ENCODE measurements at regions not wholly inside any gene's neighbourhood (a gene's known extent, or its start where the extent isn't known, plus 50 kb on each side); places are given as distances from the start of the nearest gene placed in this dataset.

DNA sequence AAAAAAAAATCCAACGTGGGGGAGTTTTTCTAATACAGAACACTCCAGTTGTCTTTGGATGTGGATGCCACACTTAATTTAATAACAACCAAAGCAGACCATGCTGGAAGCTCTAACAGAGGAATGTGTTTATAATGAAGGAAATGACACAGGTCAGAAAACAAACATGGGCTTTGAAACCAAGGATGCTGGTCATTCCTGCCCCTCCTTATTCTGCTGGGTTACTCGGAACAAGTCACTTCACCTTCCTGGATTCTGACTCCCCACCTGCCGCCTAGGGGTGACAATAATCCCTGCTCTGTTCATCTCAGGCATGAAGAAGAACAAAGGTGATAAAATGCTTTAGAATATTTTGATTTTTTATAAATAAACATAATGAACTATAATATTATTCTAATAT, 240.9 kb upstream of the ADAMTS9 start:
- H3K9ac ChIP-seq (ENCODE audit: low read length): no peak overlapping the region
- H3K9me2 ChIP-seq (ENCODE audit: insufficient read depth): no peaks in the 10 kb centered on the region
- no peaks in the 10 kb centered on the region for H3K36me3 ChIP-seq (ENCODE audit: control insufficient read depth in 1 of 2, insufficient read depth in 2 of 2, low read length in 2 of 2)
- H3K79me2 ChIP-seq (ENCODE audit: insufficient read depth, low read length): no peaks in the 10 kb centered on the region
- ATAC-seq: no peak
- no peaks in the 10 kb centered on the region for H3K9me3 ChIP-seq (ENCODE audit: control insufficient read depth in 1 of 2, insufficient read depth in 1 of 2, low read depth in 1 of 2, low read length in 2 of 2)
- TF ChIP-seq, protein P1, sequence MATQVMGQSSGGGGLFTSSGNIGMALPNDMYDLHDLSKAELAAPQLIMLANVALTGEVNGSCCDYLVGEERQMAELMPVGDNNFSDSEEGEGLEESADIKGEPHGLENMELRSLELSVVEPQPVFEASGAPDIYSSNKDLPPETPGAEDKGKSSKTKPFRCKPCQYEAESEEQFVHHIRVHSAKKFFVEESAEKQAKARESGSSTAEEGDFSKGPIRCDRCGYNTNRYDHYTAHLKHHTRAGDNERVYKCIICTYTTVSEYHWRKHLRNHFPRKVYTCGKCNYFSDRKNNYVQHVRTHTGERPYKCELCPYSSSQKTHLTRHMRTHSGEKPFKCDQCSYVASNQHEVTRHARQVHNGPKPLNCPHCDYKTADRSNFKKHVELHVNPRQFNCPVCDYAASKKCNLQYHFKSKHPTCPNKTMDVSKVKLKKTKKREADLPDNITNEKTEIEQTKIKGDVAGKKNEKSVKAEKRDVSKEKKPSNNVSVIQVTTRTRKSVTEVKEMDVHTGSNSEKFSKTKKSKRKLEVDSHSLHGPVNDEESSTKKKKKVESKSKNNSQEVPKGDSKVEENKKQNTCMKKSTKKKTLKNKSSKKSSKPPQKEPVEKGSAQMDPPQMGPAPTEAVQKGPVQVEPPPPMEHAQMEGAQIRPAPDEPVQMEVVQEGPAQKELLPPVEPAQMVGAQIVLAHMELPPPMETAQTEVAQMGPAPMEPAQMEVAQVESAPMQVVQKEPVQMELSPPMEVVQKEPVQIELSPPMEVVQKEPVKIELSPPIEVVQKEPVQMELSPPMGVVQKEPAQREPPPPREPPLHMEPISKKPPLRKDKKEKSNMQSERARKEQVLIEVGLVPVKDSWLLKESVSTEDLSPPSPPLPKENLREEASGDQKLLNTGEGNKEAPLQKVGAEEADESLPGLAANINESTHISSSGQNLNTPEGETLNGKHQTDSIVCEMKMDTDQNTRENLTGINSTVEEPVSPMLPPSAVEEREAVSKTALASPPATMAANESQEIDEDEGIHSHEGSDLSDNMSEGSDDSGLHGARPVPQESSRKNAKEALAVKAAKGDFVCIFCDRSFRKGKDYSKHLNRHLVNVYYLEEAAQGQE (IDR thresholded peaks at IDR 0.05; ENCODE audit: low read depth): no peak
- TF ChIP-seq FOSL1 (IDR thresholded peaks at IDR 0.05; ENCODE audit: low read depth) (no peak), POLR2A (IDR thresholded peaks at IDR 0.05; ENCODE audit: borderline replicate concordance, extremely low read depth, insufficient read depth, insufficient read length) (no peak), ZFX (IDR thresholded peaks at IDR 0.05) (no peak), RAD21 (IDR thresholded peaks at IDR 0.05; ENCODE audit: low read depth) (no peak), EGR1 (IDR thresholded peaks at IDR 0.05; ENCODE audit: low read depth) (no peak), SP1 (IDR thresholded peaks at IDR 0.05; ENCODE audit: low read depth) (no peak), CBX3 (IDR thresholded peaks at IDR 0.05; ENCODE audit: low read depth) (no peak), TCF7L2 (IDR thresholded peaks at IDR 0.05; ENCODE audit: borderline replicate concordance, extremely low read depth, insufficient read depth, insufficient read length) (no peak), MAX (IDR thresholded peaks at IDR 0.05) (no peak), CEBPB (IDR thresholded peaks at IDR 0.05; ENCODE audit: low read depth) (no peak), SIN3A (IDR thresholded peaks at IDR 0.05; ENCODE audit: low read depth) (no peak), EZH2 (IDR thresholded peaks at IDR 0.05) (no peak), EZH2phosphoT487 (IDR thresholded peaks at IDR 0.05; ENCODE audit: borderline replicate concordance) (no peak)
- intact Hi-C loops (cut with micrococcal nuclease): no loop called here
- no peaks in the 10 kb centered on the region for H3K4me1 ChIP-seq (ENCODE audit: control insufficient read depth in 1 of 2, insufficient read depth in 2 of 2, low read length in 2 of 2)
- no peaks in the 10 kb centered on the region for H4K20me1 ChIP-seq (ENCODE audit: insufficient read depth)
- RAD21 ChIA-PET (ENCODE audit: low non-redundant PET in 1 of 2, low total read pairs in 2 of 2, uncharacterized antibody in 2 of 2, unreplicated experiment in 2 of 2): no interaction called here
- no peak overlapping the region for H2AFZ ChIP-seq (ENCODE audit: low read depth, low read length, poor library complexity, severe bottlenecking)
- H3K4me2 ChIP-seq (ENCODE audit: low read length): no peak overlapping the region
- CTCF ChIA-PET: no interaction called here
- no TSS peak for BruUV-seq (replicated peaks)
- no peak for DNase-seq (ENCODE audit: low read depth, low spot score)
- no peaks in the 10 kb centered on the region for H3K27me3 ChIP-seq (ENCODE audit: insufficient read depth, low read length)
- POLR2A ChIA-PET: no interaction called here
- H3K27ac ChIP-seq (ENCODE audit: low read depth, low read length): no peak overlapping the region
- H3K4me3 ChIP-seq (replicated peaks in 1 of 2; ENCODE audit: low read depth in 1 of 2, low read length in 2 of 2): no peak overlapping the region
